NCI-H226 (cell line): ENCODE measurements at regions not wholly inside any gene's neighbourhood (a gene's known extent, or its start where the extent isn't known, plus 50 kb on each side); places are given as distances from the start of the nearest gene placed in this dataset.
A peak's percentile ranks its signal among the peaks of the same experiment; 100 is the strongest.

Experiments used
- DNase-seq: peaks from one replicate; pipeline ENCODE4 v3.0.0-alpha.2; 2015

- no peak for DNase-seq
Observed at GRCh38 chr7:17700138-17700537, 240.2 kb downstream of the SNX13 start.

- no peak for DNase-seq
Observed at GRCh38 chr7:17706275-17706674, 234.0 kb downstream of the SNX13 start.

- peak; percentile 66 for DNase-seq
Observed at GRCh38 chr7:17706734-17707133, 233.6 kb downstream of the SNX13 start.

- DNase-seq = no peak
Observed at GRCh38 chr7:17709127-17709526, 231.2 kb downstream of the SNX13 start.

- DNase-seq = no peak
Observed at GRCh38 chr7:17709599-17709998, 230.7 kb downstream of the SNX13 start.

GRCh38 chr7:17710312-17710711 lies 230.0 kb downstream of the SNX13 start:
- no peak for DNase-seq

GRCh38 chr7:17713584-17713983 lies 226.7 kb downstream of the SNX13 start:
- peak; percentile 45 for DNase-seq

- DNase-seq = no peak
Observed at GRCh38 chr7:17716816-17717215, 223.5 kb downstream of the SNX13 start.

GRCh38 chr7:17719998-17720397 lies 220.3 kb downstream of the SNX13 start:
- DNase-seq = no peak

- DNase-seq = no peak
Observed at GRCh38 chr7:17721736-17722285, 218.5 kb downstream of the SNX13 start.

- no peak for DNase-seq
Observed at GRCh38 chr7:17722798-17723197, 217.5 kb downstream of the SNX13 start.

GRCh38 chr7:17725821-17726220 lies 214.5 kb downstream of the SNX13 start:
- no peak for DNase-seq

GRCh38 chr7:17732083-17732482 lies 208.2 kb downstream of the SNX13 start:
- no peak for DNase-seq
